Stomach (tissue), 8 donors: ENCODE measurements at regions not wholly inside any gene's neighbourhood (a gene's known extent, or its start where the extent isn't known, plus 50 kb on each side); places are given as distances from the start of the nearest gene placed in this dataset.

Source experiments
- DNase-seq, 2 donors: peaks; one replicate each; pipeline versions ENCODE4 v3.0.0 to v3.0.0-alpha.2; 2013 to 2019
- H3K27ac ChIP-seq, 5 donors: fragments of 200-600 bp in 4 of 5; sonication (generic) in 4 of 5; one replicate each; pipeline ENCODE4 v1.5.1; 2013 to 2019; ENCODE audit warnings: mild to moderate bottlenecking in 1 of 5, moderate library complexity in 1 of 5
- H3K27me3 ChIP-seq, 3 donors: fragments of 200-600 bp; sonication (generic); one replicate each; pipeline ENCODE4 v1.5.1; 2017 to 2019; ENCODE audit warnings: mixed run types in 1 of 3
- H3K36me3 ChIP-seq, 4 donors: fragments of 200-600 bp; sonication (generic); 1 replicate in 3 of 4; 2 replicates in 1 of 4; pipeline ENCODE4 v1.5.1; 2016 to 2019
- H3K4me1 ChIP-seq, 4 donors: fragments of 200-600 bp; sonication (generic); one replicate each; pipeline ENCODE4 v1.5.1; 2016 to 2019
- H3K4me3 ChIP-seq, 4 donors: fragments of 200-600 bp; sonication (generic) in 3 of 4; one replicate each; pipeline ENCODE4 v1.5.1; 2016 to 2019; ENCODE audit warnings: mild to moderate bottlenecking in 1 of 4
- H3K9me3 ChIP-seq, 4 donors: fragments of 200-600 bp; sonication (generic); one replicate each; pipeline ENCODE4 v1.5.1; 2016 to 2019
- CTCF ChIP-seq, 7 experiments: fragments of 450-650 bp in 4 of 7; fragments of 200-600 bp in 3 of 7; sonication (generic) in 3 of 7; IDR thresholded peaks; one replicate each; pipeline ENCODE4 v1.5.1; 2016 to 2019; ENCODE audit warnings: antibody characterized with exemption in 7 of 7, control low read depth in 2 of 7, mild to moderate bottlenecking in 1 of 7
- EP300 ChIP-seq: sonication (generic); formaldehyde crosslinking; IDR thresholded peaks from one replicate; pipeline ENCODE4 v1.6.1; 2017; ENCODE audit warnings: antibody characterized with exemption
- POLR2A ChIP-seq, 4 donors: fragments of 450-650 bp; IDR thresholded peaks; one replicate each; pipeline ENCODE4 v1.6.1; 2016; ENCODE audit warnings: antibody characterized with exemption in 4 of 4, control low read depth in 2 of 4, mild to moderate bottlenecking in 1 of 4, moderate library complexity in 1 of 4
- POLR2AphosphoS5 ChIP-seq, 3 donors: sonication (generic); formaldehyde crosslinking; IDR thresholded peaks; one replicate each; pipeline ENCODE4 v1.6.1; 2016; ENCODE audit warnings: antibody characterized with exemption in 3 of 3
- WGBS, 5 donors: extraction: QIAGEN DNeasy Blood & Tissue Kit in 3 of 5; methylation state at CpG; one replicate each; pipeline versions ENCODE4 v1.1.5 to v1.1.7; 2013 to 2018; 5-methylcytosine and 5-hydroxymethylcytosine counted together
- intact Hi-C: fragments of 100-400 bp; cut with DNase I; formaldehyde crosslinking; loops from one replicate; pipeline ENCODE4 v1.15.1; 2023; ENCODE audit warnings: low total_unique reads
- donor health status: healthy with polysubstance abuse.
- donor health status: Bipolar disorder and iron deficiency.
- donor health status: healthy.

DNA sequence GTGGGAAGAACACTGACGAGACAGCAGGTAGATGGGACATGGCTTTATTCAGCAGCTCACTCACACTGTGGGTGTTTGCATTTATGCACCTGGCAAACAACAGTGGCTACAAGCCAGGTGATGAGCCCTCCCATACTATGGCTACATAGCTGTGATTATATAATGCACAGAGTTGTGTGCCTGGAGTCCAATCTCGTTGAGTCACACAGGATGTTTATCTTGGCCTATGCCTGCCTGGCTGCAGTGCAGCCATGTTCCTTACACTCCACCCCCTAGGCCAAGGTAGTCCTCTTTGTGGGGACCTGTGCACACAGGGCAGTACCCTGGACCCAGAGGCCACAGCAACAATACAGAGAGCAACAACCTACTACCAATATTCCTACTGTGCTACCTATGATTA, 1643.8 kb downstream of the MRPL39 start:
- no peak for DNase-seq
- 46 to 56% (median 52%) methylated on average over 2 of the region's 2 CpGs for WGBS, 5 donors
- Histone ChIP-seq H3K4me3 (no peak overlapping the region), H3K36me3 (no peaks in the 10 kb centered on the region), H3K27me3 (no peaks in the 10 kb centered on the region), H3K4me1 (no peaks in the 10 kb centered on the region), H3K9me3 (no peaks in the 10 kb centered on the region), H3K27ac (no peak overlapping the region)
- no peak for TF ChIP-seq POLR2A (IDR thresholded peaks at IDR 0.05)
- TF ChIP-seq CTCF (IDR thresholded peaks at IDR 0.05): no peak
- no peak for TF ChIP-seq EP300
- no peak for TF ChIP-seq POLR2AphosphoS5 (IDR thresholded peaks at IDR 0.05)
- intact Hi-C loops: no loop called here

GRCh38 chr21:23960769-23961168, 1646.5 kb downstream of the MRPL39 start:
- no peak for DNase-seq
- Histone ChIP-seq H3K4me1 (no peaks in the 10 kb centered on the region), H3K27ac (no peak overlapping the region), H3K27me3 (no peaks in the 10 kb centered on the region), H3K9me3 (no peaks in the 10 kb centered on the region), H3K36me3 (no peaks in the 10 kb centered on the region), H3K4me3 (no peak overlapping the region)
- TF ChIP-seq POLR2AphosphoS5 (IDR thresholded peaks at IDR 0.05): no peak
- TF ChIP-seq EP300: no peak
- TF ChIP-seq POLR2A (IDR thresholded peaks at IDR 0.05): no peak
- no peak for TF ChIP-seq CTCF (IDR thresholded peaks at IDR 0.05)
- WGBS, 5 donors: 69 to 79% (median 74%) methylated on average over 2 of the region's 2 CpGs
- intact Hi-C loops: no loop called here

DNA sequence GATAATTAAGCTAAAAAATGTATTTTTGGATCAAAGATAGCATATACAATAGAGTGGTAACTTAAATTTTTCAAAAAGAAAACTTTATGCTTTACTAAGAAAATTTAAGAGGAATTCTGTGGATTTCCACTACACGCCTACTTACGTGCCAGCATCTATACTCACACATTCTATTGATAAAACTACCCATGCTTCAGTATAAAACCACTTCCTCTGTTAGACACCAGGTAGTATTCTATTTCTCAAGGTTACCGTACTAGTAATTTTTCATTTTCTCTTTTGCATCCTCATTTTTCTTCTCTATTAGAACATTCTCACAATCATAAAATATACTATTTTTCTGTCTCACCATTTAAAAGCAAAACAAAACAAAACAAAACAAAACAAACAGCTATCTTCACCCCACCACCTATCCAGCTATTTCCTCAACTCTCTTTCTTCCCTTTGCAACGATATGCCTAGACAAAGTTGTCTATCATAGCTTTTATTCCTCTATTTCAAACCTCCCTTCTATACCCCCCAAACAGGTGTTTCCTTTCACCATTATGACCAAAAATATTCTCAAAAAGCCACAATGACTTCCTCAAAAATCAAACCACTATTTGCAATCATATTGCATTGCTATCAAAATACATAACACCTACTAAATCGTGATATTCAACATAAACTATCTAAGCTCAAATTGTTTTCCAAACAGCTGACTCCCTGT, 1652.0 kb downstream of the MRPL39 start:
- TF ChIP-seq EP300 (no peak), POLR2A (IDR thresholded peaks at IDR 0.05) (no peak), CTCF (IDR thresholded peaks at IDR 0.05) (no peak), POLR2AphosphoS5 (IDR thresholded peaks at IDR 0.05) (no peak)
- intact Hi-C loops: no loop called here
- Histone ChIP-seq H3K4me3 (no peak overlapping the region), H3K36me3 (no peaks in the 10 kb centered on the region), H3K27me3 (no peaks in the 10 kb centered on the region), H3K27ac (no peak overlapping the region), H3K9me3 (no peaks in the 10 kb centered on the region), H3K4me1 (no peaks in the 10 kb centered on the region)
- DNase-seq: no peak
- WGBS, 5 donors: 59 to 72% (median 65%) methylated on average over 5 of the region's 5 CpGs

DNA sequence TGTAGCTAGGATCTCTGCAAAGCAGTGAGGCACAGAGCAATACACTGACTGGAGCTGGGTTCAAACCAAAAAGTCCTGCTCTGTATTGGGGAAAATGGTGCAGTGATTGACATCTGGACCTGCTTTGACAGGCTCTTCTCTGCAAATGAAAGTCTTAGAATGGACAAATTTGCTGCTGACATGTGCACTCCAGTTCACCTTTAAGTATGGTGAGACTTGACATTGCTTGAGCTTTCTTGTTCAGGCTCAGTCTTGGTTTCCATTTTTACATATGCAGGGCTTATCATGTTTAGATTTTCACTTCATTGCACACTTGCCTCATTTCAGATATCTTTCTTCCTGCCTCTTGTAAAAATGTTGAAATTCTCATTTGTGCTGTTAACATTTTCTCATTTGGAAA, 1655.0 kb downstream of the MRPL39 start:
- no peak for DNase-seq
- Histone ChIP-seq H3K9me3 (no peaks in the 10 kb centered on the region), H3K27ac (no peak overlapping the region), H3K4me1 (no peaks in the 10 kb centered on the region), H3K4me3 (no peak overlapping the region), H3K36me3 (no peaks in the 10 kb centered on the region), H3K27me3 (no peaks in the 10 kb centered on the region)
- TF ChIP-seq EP300 (no peak), POLR2AphosphoS5 (IDR thresholded peaks at IDR 0.05) (no peak), CTCF (IDR thresholded peaks at IDR 0.05) (no peak), POLR2A (IDR thresholded peaks at IDR 0.05) (no peak)
- intact Hi-C loops: no loop called here
